ENCODE measurements at regions not wholly inside any gene's neighbourhood (a gene's known extent, or its start where the extent isn't known, plus 50 kb on each side); places are given as distances from the start of the nearest gene placed in this dataset.

DNA sequence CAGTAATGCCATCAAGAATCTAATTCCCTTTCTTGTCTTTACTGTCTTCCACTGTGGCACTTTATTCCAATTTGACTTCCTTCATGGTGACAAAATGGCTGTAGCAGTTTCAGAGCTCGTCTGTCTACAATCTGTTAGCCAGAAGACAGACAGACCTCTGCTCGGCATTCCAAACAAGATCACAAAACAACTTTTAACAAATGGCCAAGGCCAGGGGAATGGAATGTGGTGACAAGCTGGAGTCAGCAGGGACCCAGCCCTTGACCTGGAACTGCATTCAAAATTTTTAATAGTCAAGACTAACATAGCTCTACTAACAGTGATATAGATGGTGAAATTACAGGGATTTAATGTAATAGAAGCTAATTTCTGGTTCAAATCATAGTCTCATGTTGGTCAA is 637.2 kb downstream of the ETS1 start:
- no peak for TF ChIP-seq EZH2 (IDR thresholded peaks at IDR 0.05; ENCODE audit: borderline replicate concordance, low read length)
- TF ChIP-seq, protein P1, sequence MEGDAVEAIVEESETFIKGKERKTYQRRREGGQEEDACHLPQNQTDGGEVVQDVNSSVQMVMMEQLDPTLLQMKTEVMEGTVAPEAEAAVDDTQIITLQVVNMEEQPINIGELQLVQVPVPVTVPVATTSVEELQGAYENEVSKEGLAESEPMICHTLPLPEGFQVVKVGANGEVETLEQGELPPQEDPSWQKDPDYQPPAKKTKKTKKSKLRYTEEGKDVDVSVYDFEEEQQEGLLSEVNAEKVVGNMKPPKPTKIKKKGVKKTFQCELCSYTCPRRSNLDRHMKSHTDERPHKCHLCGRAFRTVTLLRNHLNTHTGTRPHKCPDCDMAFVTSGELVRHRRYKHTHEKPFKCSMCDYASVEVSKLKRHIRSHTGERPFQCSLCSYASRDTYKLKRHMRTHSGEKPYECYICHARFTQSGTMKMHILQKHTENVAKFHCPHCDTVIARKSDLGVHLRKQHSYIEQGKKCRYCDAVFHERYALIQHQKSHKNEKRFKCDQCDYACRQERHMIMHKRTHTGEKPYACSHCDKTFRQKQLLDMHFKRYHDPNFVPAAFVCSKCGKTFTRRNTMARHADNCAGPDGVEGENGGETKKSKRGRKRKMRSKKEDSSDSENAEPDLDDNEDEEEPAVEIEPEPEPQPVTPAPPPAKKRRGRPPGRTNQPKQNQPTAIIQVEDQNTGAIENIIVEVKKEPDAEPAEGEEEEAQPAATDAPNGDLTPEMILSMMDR (conservative IDR thresholded peaks at IDR 0.05 in 1 of 2, IDR thresholded peaks at IDR 0.05 in 1 of 2; ENCODE audit: extremely low read depth in 1 of 2, insufficient read depth in 1 of 2, low read depth in 1 of 2, low read length in 2 of 2), result no peak
